HEK293 (cell line): ENCODE measurements at regions not wholly inside any gene's neighbourhood (a gene's known extent, or its start where the extent isn't known, plus 50 kb on each side); places are given as distances from the start of the nearest gene placed in this dataset.

Experiments
- CTCF ChIA-PET: fragments of 350-600 bp; formaldehyde crosslinking; extraction: SDS; loops from one replicate; lab custom pipeline; 2021; ENCODE audit warnings: antibody characterized with exemption; lab: Yijun Ruan, JAX
- POLR2A ChIA-PET: fragments of 300-600 bp; formaldehyde crosslinking; extraction: SDS; loops from one replicate; lab custom pipeline; 2020; ENCODE audit warnings: antibody characterized with exemption, inconsistent platforms; lab: Yijun Ruan, JAX
- H3K27ac ChIP-seq: fragments of 200-500 bp; sonication (Bioruptor generic); 2 replicates; pipeline ENCODE4 v1.5.1; 2014; ENCODE audit warnings: low read depth, low read length, control low read depth, inconsistent platforms; ENCODE audit errors: extremely low read depth
- H3K36me3 ChIP-seq, 2 experiments: fragments of 200-500 bp in 1 of 2; sonication (Bioruptor generic) in 1 of 2; 1 replicate in 1 of 2; 2 replicates in 1 of 2; pipeline ENCODE4 v1.5.1; 2014 to 2017; ENCODE audit warnings: inconsistent platforms in 2 of 2, low read length in 2 of 2; ENCODE audit not compliant: control insufficient read depth in 2 of 2, insufficient read depth in 1 of 2
- H3K4me1 ChIP-seq: fragments of 200-500 bp; sonication (Bioruptor generic); 2 replicates; pipeline ENCODE4 v1.5.1; 2014; ENCODE audit warnings: mild to moderate bottlenecking, low read length, inconsistent platforms; ENCODE audit not compliant: control insufficient read depth, insufficient read depth
- H3K4me3 ChIP-seq: 2 replicates; pipeline ENCODE4 v1.5.1; 2011; ENCODE audit warnings: low read depth, mild to moderate bottlenecking, control low read depth, low read length, moderate library complexity
- H3K9me3 ChIP-seq: fragments of 200-500 bp; sonication (Bioruptor generic); 2 replicates; pipeline ENCODE4 v1.5.1; 2014; ENCODE audit warnings: low read depth, low read length, inconsistent platforms; ENCODE audit not compliant: control insufficient read depth, insufficient read depth
- ATF2 ChIP-seq: fragments of 450-650 bp; formaldehyde crosslinking; IDR thresholded peaks from 2 replicates; pipeline ENCODE4 v1.5.1; 2016; ENCODE audit warnings: missing biosample characterization, missing genetic modification characterization, low read depth
- CTCF ChIP-seq: fragments of 450-650 bp; formaldehyde crosslinking; IDR thresholded peaks from 2 replicates; pipeline ENCODE4 v1.5.1; 2016; ENCODE audit warnings: missing biosample characterization, missing genetic modification characterization
- ELK4 ChIP-seq: IDR thresholded peaks from 2 replicates; pipeline ENCODE4 v1.6.1; 2011; ENCODE audit warnings: mild to moderate bottlenecking, low read depth, low read length, borderline replicate concordance
- PRDM2 ChIP-seq: fragments of 450-650 bp; formaldehyde crosslinking; IDR thresholded peaks from 2 replicates; pipeline ENCODE4 v1.5.1; 2016; ENCODE audit warnings: missing biosample characterization, missing genetic modification characterization, borderline replicate concordance
- SP2 ChIP-seq: fragments of 450-650 bp; formaldehyde crosslinking; IDR thresholded peaks from 2 replicates; pipeline ENCODE4 v1.5.1; 2016; ENCODE audit warnings: missing biosample characterization, missing genetic modification characterization
- ZBTB6 ChIP-seq: fragments of 450-650 bp; formaldehyde crosslinking; IDR thresholded peaks from 2 replicates; pipeline ENCODE4 v1.5.1; 2017; ENCODE audit warnings: missing biosample characterization, missing genetic modification characterization
- ZNF169 ChIP-seq: fragments of 450-650 bp; formaldehyde crosslinking; IDR thresholded peaks from 2 replicates; pipeline ENCODE4 v1.5.1; 2016; ENCODE audit warnings: missing biosample characterization, missing genetic modification characterization
- ZNF341 ChIP-seq: fragments of 450-650 bp; formaldehyde crosslinking; IDR thresholded peaks from 2 replicates; pipeline ENCODE4; 2016; ENCODE audit warnings: low read depth, missing biosample characterization, missing genetic modification characterization
- ZNF354C ChIP-seq: fragments of 450-650 bp; formaldehyde crosslinking; IDR thresholded peaks from 2 replicates; pipeline ENCODE4 v1.5.1; 2016; ENCODE audit warnings: missing biosample characterization, missing genetic modification characterization, low read depth, borderline replicate concordance
- ZNF362 ChIP-seq: fragments of 450-650 bp; formaldehyde crosslinking; IDR thresholded peaks from 2 replicates; pipeline ENCODE4 v1.5.1; 2016; ENCODE audit warnings: missing biosample characterization, missing genetic modification characterization
- ZNF366 ChIP-seq: fragments of 450-650 bp; formaldehyde crosslinking; conservative IDR thresholded peaks from 2 replicates; pipeline ENCODE4 v1.5.1; 2016; ENCODE audit warnings: missing biosample characterization, missing genetic modification characterization
- ZNF404 ChIP-seq: fragments of 450-650 bp; formaldehyde crosslinking; IDR thresholded peaks from 2 replicates; pipeline ENCODE4 v1.5.1; 2017; ENCODE audit warnings: missing biosample characterization, missing genetic modification characterization
- ZNF423 ChIP-seq: fragments of 450-650 bp; formaldehyde crosslinking; IDR thresholded peaks from 2 replicates; pipeline ENCODE4 v1.5.1; 2016; ENCODE audit warnings: missing biosample characterization, missing genetic modification characterization
- ZNF426 ChIP-seq: fragments of 450-650 bp; formaldehyde crosslinking; IDR thresholded peaks from 2 replicates; pipeline ENCODE4 v1.5.1; 2017; ENCODE audit warnings: missing biosample characterization, missing genetic modification characterization, mild to moderate bottlenecking, inconsistent platforms, moderate library complexity
- ZNF449 ChIP-seq: fragments of 450-650 bp; formaldehyde crosslinking; IDR thresholded peaks from 2 replicates; pipeline ENCODE4 v1.5.1; 2017; ENCODE audit warnings: missing biosample characterization, mild to moderate bottlenecking, missing genetic modification characterization, moderate library complexity
- ZNF501 ChIP-seq: fragments of 450-650 bp; formaldehyde crosslinking; IDR thresholded peaks from 2 replicates; pipeline ENCODE4 v1.5.1; 2016; ENCODE audit warnings: missing biosample characterization, missing genetic modification characterization
- ZNF544 ChIP-seq: fragments of 450-650 bp; formaldehyde crosslinking; IDR thresholded peaks from 2 replicates; pipeline ENCODE4 v1.5.0; 2017; ENCODE audit warnings: missing biosample characterization, missing genetic modification characterization
- ZNF555 ChIP-seq: fragments of 450-650 bp; formaldehyde crosslinking; conservative IDR thresholded peaks from 2 replicates; pipeline ENCODE4 v1.5.1; 2017; ENCODE audit warnings: missing biosample characterization, mild to moderate bottlenecking, missing genetic modification characterization, inconsistent platforms
- ZNF621 ChIP-seq: fragments of 450-650 bp; formaldehyde crosslinking; IDR thresholded peaks from 2 replicates; pipeline ENCODE4 v1.5.1; 2017; ENCODE audit warnings: missing biosample characterization, missing genetic modification characterization
- ZNF623 ChIP-seq: fragments of 450-650 bp; formaldehyde crosslinking; IDR thresholded peaks from 2 replicates; pipeline ENCODE4 v1.5.1; 2016; ENCODE audit warnings: missing biosample characterization, missing genetic modification characterization
- ZNF654 ChIP-seq: fragments of 450-650 bp; formaldehyde crosslinking; IDR thresholded peaks from 2 replicates; pipeline ENCODE4 v1.5.1; 2016; ENCODE audit warnings: low read depth, missing biosample characterization, missing genetic modification characterization

- TF ChIP-seq ZNF449, result no peak
- no peak for TF ChIP-seq ZNF362
- TF ChIP-seq ZNF654 (tag by site-specific recombination), result no peak
- TF ChIP-seq ZNF621, result no peak
These were observed 218.4 kb downstream of the SOX2 start (continued) for GRCh38 chr3:181930105-181930504.

GRCh38 chr3:181932039-181932438 lies 220.3 kb downstream of the SOX2 start:
- no peak overlapping the region for H3K4me3 ChIP-seq
- no peak for TF ChIP-seq ZNF555 (tag by site-specific recombination)
- no peak for TF ChIP-seq SP2
- no peak for TF ChIP-seq ZNF426 (tag by site-specific recombination)
- TF ChIP-seq ZNF362, result no peak
- no peak for TF ChIP-seq PRDM2
- no peak for TF ChIP-seq ZNF366 (tag by site-specific recombination)
- TF ChIP-seq ATF2 (tag by site-specific recombination), result no peak
- no peak for TF ChIP-seq ELK4
- no peak for TF ChIP-seq ZNF169 (tag by site-specific recombination)
- no peak for TF ChIP-seq ZNF623 (tag by site-specific recombination)
- TF ChIP-seq ZNF501 (tag by site-specific recombination), result no peak
- TF ChIP-seq ZNF404 (tag by site-specific recombination), result no peak
- TF ChIP-seq ZNF423, result no peak
- TF ChIP-seq ZNF341 (tag by site-specific recombination), result no peak
- no peak for TF ChIP-seq ZBTB6
- no peak for TF ChIP-seq ZNF544 (tag by site-specific recombination)
- no peak for TF ChIP-seq CTCF (tag by site-specific recombination)
- no peak for TF ChIP-seq ZNF354C (tag by site-specific recombination)
- ChIA-PET POLR2A (no interaction called here), CTCF (no interaction called here)
- no peak overlapping the region for H3K27ac ChIP-seq
- H3K4me1 ChIP-seq, result no peaks in the 10 kb centered on the region
- H3K36me3 ChIP-seq, result no peaks in the 10 kb centered on the region
- H3K9me3 ChIP-seq, result no peaks in the 10 kb centered on the region
